ENCODE measurements at regions not wholly inside any gene's neighbourhood (a gene's known extent, or its start where the extent isn't known, plus 50 kb on each side); places are given as distances from the start of the nearest gene placed in this dataset.

GRCh38 chr16:80034948-80035663, 434.6 kb upstream of the MAF start:
- no peak for TF ChIP-seq CTCF (conservative IDR thresholded peaks at IDR 0.05; ENCODE audit: low read depth, low read length)
- no peak for TF ChIP-seq EZH2 (IDR thresholded peaks at IDR 0.05; ENCODE audit: low read length, unreplicated experiment)

Measured in PC-3 (cell line).